ENCODE measurements at regions not wholly inside any gene's neighbourhood (a gene's known extent, or its start where the extent isn't known, plus 50 kb on each side); places are given as distances from the start of the nearest gene placed in this dataset.
"Not testable (repeated sequence)": the region's sequence is repeated elsewhere in the genome, so short reads cannot be mapped to it uniquely, and the experiment has no call there.

DNA sequence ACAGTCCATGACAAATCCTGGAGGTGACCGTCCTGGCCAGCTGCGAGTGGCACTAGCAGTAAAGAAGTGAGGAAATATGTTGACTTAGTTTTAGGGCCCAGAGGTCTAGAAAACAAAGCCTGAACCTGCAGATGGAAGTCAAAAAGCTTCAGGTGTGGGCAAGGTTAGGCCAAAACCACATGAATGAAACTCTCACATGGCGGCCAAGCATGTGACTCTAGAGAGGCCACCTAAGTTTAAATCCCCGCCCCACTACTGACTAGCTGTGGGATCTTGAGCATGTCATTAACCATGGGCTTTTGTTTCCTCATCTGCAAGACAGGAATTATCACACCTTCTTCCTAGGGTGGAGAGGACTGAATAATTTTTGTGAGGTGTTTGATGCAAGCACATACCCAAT is 148.2 kb upstream of the DAB1 start:
- no peak for DNase-seq (ENCODE audit: low spot score)

DNA sequence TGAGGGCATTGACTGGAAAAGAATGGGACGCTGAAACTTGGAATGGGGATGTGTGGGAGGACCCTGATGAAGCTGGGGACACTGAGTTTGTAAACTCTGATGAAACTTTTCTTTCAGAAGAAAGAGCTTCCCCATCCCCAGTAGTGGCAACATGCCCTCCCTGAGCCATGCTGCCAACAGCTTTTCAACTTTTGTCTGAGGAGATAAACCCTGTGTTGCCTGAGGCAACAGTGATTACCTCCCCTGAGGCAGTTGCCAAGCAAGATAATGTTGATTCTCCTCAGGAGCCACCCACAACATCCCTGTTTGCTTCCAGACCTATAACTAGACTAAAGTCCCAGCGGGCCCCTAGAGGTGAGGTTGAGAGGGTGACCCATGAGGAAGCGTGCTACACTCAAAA is 134.2 kb upstream of the DAB1 start:
- DNase-seq (ENCODE audit: low spot score), result not testable (repeated sequence)

DNA sequence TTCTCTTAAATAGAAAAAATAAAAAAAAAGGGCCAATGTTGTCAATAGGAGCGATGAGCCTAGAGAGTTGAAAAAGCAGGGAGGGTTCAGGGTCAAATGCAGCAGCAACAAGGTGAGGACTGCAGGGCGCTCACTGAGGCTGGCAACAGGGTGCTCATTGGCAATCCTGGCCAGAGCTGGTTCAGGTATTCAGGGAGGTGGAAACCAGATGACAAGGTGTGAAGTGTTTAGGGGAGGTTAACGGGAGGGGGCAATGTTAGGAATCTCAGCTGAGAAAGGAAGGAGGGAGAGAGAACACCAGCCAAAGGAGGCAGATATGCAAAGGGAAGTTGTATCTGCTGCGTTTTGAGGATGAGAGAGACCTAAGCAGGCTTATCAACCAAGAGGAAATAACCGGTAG is 129.8 kb upstream of the DAB1 start:
- no peak for DNase-seq (ENCODE audit: low spot score)

DNA sequence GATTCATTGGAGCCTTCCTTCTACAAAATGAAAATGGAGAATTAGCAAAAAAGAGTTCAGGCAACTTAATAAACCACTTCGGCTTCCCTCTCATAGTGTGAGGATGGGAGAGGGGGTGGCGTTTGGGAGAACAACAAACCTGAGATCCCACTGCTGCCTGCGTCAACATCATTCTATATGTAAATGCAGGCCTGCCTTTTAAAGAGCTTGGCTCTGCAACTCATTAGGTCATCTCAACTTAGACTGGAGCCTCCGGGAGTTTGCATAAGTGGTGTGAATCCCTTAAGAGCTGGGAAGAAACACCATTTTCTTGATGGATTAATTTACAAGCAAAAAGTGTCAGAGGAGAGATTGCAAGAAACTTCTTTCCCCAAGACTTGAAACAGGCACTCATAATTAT is 127.6 kb upstream of the DAB1 start:
- DNase-seq (ENCODE audit: low spot score), result no peak

DNA sequence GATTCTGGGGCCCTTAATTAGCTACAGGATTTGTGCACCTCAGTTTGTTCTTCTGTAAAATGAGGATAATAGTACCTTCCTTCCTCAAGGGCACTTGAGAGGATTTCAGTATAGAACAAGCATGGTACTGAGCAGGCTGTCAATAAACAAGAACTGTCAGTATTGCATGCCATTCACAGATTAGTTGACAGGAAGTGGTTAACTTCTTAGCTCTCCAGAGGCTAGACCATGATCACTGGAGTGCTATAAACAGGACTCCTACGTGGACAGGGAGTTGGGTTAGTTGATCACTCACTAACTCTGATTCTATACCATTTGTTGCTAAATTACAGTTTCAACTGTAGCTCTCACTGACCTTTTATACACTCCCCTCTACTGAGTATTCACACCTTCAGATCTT is 126.2 kb upstream of the DAB1 start:
- DNase-seq (ENCODE audit: low spot score), result no peak

DNA sequence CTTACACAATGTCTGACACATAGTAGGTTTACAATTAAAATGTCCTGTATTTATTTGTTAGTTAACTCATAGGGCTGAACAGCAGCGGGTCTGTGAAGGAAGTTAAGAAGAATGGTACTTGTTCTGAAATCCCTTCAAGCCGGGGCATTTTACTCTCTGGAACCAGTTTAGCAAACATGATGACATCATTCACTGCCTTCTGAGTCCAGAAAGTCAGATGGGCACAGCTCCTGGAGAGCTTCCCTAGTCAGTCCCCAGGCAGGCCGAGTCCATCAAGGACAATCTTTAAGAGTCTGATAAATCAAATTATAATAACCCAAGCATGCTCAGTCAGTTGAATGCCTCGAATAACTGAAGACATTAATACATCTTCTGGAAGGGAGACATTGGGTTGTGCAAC is 125.4 kb upstream of the DAB1 start:
- DNase-seq (ENCODE audit: low spot score), result no peak

DNA sequence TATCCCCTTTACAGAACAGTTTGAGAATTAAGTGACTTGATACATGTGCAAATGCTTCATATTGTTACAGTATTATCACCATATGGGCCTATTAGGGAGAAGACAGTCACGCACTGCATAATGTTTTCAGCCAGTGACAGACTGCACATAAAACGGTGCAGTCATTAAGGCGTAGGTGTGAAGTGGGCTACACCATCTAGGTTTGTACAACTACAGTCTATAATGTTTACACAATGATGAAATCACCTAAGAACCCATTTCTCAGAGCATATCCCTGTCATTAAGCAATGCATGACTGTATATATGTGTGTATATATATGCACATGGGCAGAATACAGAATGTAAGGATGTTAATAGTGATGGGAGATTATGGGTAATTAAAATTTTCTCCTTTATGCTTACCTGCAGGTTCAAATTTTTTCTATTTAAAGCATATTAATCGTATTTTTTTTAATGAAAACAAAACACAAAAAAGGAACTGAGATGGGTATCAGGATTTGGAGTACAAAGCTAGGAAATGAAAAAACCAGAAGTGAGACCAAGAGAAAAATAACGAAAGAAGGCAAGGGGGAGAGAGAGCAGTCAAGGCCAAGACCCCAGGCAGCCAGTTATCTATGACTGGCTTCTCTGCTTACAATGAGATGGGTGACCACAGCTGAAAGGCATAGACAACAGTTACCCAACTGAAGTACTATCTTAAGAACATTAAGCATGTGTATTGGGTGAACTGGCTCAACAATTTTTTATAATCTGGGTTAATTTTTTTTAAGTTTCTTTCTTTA is 122.9 kb upstream of the DAB1 start:
- no peak for DNase-seq (ENCODE audit: low spot score)

DNA sequence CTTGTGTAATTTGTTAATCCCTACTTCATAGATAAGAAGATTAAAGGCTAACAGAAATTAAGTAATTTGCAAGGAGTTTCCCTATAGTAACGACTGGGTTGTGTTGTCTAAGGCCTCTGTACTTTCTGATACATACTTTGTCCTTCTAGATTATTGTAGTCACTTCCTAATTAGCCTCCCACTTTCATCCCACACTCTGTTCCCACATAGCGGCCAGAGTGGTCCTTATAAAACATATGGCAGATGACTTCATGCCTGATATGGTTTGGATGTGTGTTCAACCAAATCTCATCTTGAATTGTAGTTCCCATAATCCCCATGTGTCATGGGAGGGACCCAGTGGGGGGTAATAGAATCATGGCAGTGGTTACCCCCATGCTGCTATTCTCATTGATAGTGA is 120.5 kb upstream of the DAB1 start:
- DNase-seq (ENCODE audit: low spot score), result no peak

DNA sequence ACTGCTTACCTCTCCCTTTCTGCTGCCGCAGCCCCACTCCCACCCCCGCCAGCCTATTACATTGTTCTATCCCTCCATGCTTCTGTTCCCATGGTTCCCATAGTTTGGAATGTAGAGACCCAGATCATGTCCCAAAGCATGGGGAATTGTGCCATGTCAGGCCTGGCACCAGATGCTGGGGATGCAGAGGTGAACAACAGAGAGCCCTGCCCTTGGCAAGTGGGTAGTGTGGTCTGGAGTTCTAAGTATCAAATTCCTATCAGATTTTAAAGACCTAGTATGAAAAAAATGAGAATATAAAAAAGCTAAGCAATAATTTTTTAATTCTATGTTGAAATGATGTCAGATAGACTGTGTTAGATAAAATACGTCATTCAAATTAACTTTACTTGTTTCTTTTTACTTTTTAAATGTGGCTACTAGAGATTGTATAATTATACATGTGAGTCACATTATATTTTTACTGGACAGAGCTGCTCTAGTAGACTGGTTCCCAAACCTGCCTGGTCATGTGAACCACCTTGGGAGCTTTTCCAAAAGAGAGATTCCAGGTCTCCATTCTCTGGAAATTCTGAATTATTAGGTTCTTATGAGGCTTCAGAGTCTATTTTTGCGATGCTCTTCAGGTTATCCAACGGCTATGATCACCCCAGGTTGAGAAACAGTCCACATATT is 113.0 kb upstream of the DAB1 start:
- DNase-seq (ENCODE audit: low spot score), result no peak

DNA sequence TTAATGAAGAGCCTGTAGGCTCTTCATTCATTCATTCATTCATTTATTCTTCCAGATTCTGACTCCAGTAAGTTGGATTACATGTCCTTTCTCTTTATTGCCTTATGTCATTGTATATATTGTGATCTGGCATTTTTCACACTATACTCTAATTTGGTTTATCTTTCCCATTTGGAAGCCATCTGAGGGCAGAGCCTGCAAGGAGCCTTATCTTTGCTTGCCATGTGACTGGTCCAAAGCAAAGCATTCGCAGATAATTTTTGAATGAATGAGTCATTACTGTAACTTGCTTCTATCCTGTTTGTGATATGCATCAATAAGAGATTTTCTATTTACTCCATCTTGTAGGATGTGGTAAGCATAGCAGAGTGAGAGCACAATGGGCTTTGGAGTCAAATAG is 108.4 kb upstream of the DAB1 start:
- DNase-seq (ENCODE audit: low spot score), result no peak

DNA sequence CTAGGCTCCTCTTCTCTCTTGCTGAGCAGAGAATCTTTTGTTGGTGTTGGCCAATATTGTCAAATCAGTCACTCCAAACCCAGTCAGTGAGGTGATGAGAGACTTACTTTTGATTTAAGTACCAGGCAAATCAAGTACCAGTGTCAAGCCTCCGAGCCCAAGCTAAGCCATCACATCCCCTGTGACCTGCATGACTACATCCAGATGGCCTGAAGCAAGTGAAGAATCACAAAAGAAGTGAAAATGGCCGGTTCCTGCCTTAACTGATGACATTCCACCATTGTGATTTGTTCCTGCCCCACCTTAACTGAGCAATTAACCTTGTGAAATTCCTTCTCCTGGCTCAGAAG is 107.0 kb upstream of the DAB1 start:
- DNase-seq (ENCODE audit: low spot score), result not testable (repeated sequence)

DNA sequence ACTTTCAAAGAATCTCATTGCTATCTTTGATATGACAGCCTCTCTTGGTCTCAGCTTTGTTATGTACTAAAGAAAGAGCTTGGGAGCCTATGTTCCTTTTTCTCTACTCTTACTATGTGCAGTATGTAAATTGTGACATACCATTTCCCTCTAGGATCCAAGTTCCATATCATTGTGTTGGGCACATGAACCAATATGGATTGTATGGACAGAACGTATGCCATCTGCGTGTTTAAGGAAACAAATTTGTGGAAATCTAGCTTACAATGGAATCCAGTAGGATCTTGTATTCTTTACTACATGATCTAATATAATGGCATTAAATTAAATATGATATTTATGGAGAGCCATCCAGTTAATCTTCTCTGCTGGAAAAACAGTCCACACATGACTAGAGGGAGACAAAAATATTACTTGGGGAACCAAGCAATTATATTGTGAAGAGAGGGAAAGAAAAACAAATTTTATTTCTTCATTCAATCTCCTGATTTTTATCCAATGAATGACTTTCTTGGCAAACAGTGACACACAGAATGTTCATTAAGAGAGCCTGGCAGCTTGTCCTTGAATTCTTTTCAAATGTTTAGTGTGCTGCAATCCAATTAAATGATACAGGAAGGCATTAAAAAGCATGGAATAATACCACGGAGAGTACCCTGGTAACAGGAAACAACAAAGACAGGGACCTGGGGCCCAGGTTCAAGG is 106.5 kb upstream of the DAB1 start:
- peak; percentile 8 for DNase-seq (ENCODE audit: low spot score)

DNA sequence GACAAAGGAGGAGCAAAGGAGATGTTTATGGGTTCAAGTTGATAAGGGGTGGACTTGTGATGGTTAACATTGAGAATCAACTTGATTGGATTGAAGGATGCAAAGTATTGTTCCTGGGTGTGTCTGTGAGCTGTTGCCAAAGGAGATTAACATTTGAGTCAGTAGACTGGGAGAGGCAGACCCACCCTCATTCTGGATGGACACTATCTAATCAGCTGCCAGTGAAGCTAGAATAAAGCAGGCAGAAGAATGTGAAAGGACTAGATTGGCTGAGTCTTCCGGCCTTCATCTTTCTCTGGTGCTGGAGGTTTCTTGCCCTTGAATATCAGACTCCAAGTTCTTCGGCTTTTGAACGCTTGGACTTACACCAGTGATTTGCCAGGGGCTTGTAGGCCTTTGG is 98.7 kb upstream of the DAB1 start:
- DNase-seq (ENCODE audit: low spot score), result no peak

DNA sequence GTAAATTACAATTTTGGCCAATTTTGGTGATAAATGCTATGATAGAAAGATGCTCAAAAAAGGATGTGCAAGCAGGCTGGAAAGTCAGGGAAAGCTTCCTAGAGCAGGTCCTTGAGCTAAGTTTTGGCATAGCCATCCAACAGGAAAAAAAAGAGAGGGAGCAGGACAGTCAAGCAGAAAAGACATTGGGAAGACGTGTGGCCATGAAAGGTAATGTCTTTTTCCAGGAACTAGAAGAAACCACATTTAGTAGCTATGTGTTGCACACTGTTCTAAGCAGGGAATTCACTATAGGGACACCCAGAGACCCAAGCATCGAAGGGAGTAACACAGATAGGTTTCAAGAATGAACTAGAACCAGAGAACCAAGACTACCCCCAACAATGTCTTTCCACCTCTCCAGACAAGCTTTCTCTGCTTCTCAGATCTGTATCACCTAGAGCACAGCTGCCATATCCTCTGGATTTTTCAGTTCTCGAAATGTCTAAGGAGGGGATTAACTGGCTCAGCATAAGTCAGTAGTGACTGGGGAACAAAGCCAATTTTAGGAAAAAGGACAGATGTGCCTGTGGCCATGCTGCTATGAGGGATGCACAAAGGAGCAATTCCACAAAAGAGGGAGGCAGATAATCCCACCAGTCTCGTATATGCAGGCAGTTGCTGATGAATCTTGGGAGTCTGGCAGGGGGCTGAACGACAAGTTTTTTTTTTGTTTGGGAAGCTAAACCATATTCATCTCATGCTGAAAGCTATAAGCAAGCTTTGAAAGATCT is 97.1 kb upstream of the DAB1 start:
- no peak for DNase-seq (ENCODE audit: low spot score)

DNA sequence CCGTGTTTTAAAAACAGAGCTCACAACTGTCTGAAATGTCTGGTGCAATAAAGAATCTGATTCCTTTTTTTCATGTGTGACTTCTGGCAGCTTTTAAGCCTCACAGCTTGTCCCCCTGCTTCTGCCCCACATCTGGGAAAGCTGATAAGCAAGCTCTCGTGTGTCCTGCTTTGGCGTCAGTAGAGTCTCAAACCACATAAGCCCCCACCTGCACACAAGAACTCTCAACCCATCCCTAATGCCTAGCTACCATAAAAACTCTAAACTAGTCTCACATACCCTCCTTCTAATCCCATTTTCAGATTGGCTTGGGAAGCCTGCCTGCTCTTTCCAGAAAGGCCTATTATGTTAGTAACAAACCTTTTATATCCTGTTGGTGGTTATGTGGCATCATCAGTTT is 94.6 kb upstream of the DAB1 start:
- DNase-seq (ENCODE audit: low spot score), result no peak

DNA sequence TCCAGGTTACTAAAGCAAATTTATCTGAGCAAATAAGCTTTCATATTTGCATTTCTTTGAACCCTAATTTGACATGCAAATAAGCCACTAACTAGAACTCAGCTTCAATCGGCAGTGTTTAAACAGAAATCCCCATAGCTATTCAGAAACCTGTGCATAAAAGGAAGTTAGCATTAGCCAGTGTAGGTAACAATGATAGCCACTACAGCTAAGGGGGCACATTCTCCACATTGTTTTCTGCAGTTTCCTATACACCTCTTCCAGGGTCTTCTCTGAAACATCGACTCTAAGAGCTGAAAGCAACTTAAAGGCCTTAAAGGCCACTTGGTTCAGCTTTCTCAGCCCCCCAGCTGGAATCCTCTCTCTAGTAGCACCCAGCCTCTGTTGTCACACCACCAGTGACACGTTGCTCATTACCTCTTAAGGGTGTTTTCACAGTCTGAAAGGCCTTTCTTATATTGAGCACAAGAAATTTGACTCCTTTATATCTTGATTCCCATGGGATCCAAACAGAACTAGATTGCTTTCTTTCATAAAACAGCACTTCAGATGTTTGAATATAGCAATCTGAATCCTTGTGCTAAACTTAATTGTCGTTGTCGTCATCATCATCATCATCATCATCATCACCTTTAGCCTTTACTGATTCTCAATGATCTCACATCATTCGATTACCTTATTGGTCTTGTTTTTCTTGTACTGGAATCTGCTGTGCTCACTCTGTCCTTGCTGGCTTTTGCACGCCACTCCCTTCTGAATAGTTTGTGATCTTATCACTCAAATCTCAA is 93.9 kb upstream of the DAB1 start:
- no peak for DNase-seq (ENCODE audit: low spot score)

DNA sequence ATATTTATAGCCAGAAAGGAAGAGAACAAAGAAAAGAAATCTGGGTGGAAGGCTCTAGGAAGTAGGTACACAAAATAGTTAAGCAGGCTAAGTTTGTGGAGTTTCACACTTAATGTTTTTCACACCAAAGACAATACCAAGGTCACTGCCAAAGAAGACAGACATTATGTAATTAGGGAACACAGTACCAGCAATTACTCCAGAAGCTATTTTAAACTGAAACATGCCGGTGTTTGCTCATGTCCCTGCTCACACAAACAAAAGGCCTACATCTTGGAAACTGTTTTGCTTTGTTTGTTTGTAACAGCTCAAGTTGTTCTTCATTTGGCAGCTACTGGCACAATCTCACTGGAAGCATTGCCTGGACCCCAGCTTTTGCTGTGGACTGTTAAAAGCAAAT is 88.5 kb upstream of the DAB1 start:
- no peak for DNase-seq (ENCODE audit: low spot score)

DNA sequence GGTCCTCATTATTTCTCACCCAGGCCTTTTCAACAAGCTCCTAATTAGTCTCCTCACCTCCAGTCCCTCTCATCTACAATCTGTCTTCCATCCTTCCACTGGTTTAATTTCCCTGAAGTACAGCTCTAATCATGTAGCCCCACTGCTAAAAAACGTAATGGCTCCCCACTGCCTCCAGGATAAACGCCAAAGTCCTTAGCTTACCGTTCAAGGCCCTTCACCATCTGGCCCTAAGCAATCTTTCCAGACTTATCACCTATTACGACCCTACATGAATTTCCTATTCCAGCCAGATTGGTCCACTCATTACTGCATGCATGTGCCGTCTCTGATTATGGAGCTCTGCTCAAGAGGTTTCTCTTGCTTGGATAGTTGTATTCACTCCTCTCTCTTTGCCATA is 83.1 kb upstream of the DAB1 start:
- no peak for DNase-seq (ENCODE audit: low spot score)

DNA sequence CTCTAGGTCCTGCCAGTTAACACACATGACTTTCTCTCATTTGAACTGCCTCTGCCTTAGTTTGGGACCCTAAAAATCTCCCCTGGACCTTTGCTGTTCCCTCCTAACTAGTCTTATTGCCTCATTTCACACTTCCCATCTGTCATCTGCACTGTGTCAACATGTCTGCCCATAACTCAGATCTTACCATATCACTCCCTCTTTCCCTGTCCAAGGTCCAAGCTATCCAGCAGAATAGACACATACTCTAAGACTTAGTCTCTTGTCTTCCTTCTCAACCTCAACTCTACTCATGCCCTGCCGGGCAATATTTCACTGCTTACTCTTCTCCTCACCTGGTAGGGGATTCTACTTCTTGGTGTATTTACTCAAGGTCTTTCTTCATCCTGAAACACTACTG is 79.5 kb upstream of the DAB1 start:
- no peak for DNase-seq (ENCODE audit: low spot score)

DNA sequence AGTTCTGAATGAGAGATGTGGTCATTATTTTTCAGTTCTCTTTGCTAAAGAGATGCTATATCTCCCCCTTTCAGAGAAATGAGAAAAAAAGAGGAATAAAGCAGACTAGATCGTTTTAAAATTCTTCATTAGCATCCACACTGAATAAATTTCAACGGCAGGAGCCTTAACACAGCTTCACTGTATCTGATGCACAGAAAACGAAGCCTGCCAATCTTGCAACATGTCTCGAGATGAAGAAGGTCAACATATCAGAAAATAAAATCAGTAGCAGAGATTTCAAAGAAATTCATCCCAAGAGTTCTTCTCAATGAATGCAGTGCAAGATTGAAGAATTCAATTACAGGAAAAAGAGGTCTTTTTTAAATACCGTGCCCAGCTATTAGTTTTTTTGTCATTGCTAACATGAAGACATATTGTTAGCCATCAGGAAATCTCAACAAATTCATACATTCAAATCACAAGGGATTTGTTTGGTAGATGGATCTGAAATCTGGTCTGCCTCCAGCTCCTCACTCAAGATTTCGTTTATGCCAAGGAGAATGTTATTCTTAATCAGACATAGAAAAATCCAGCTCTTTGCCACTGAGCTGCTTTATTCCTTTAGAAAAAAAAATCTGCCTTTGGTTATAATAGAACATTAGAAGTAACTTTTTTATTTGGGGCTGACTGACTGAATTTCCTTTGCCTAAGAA is 76.4 kb upstream of the DAB1 start:
- no peak for DNase-seq (ENCODE audit: low spot score)

DNA sequence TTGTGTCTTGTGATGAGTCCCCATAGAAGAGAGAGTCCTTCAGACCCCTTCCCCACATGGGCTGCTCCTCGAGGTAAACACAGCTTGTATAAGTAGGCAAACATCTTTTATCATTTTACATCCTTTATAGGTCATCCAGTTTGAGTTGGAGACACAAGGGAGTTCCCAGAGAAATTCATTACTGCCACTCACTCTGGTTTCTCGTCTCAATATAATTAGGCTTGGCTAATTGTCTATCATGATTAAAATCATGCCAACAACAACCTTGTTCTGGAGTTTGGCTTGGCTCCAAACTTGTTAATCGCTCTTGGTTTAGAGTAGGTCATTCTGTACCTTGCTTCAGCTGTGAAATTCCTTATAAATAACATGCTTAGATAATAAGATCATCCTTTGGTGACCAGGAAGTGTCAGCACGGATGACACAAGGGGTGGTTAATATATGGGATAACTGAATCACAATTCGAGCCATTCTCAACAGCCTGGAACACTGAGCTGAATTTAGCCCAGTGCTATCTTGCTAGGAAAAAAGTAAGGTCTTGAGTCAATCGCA is 70.7 kb upstream of the DAB1 start:
- DNase-seq (ENCODE audit: low spot score), result no peak
